Astrocyte of the spinal cord (primary cell): ENCODE measurements at regions not wholly inside any gene's neighbourhood (a gene's known extent, or its start where the extent isn't known, plus 50 kb on each side); places are given as distances from the start of the nearest gene placed in this dataset.
A peak's percentile ranks its signal among the peaks of the same experiment; 100 is the strongest.

Experiments used
- DNase-seq: peaks from one replicate; pipeline ENCODE4 v3.0.0; 2011; ENCODE audit warnings: low read depth, low spot score
- H3K4me3 ChIP-seq: 2 replicates; pipeline ENCODE4 v1.5.1; 2011; ENCODE audit warnings: low read depth, mild to moderate bottlenecking, low read length, moderate library complexity
- CTCF ChIP-seq: IDR thresholded peaks from 2 replicates; pipeline ENCODE4 v1.5.1; 2012; ENCODE audit warnings: low read depth, mild to moderate bottlenecking, low read length, inconsistent platforms
- in situ Hi-C: cut with HindIII; loops from 2 replicates; pipeline ENCODE4 v1.10.0; 2017; ENCODE audit warnings: low sequenced_read_pairs

GRCh38 chr7:149568218-149568617 lies 70.6 kb upstream of the ZNF746 start:
- in situ Hi-C loops: no loop called here
- TF ChIP-seq CTCF: no peak
- DNase-seq: no peak
- no peak overlapping the region for H3K4me3 ChIP-seq

GRCh38 chr7:149566103-149566502 lies 68.5 kb upstream of the ZNF746 start:
- no peak for TF ChIP-seq CTCF
- no peak for DNase-seq
- in situ Hi-C loops: no loop called here
- H3K4me3 ChIP-seq: no peak overlapping the region

GRCh38 chr7:149565096-149565382 lies 67.4 kb upstream of the ZNF746 start:
- TF ChIP-seq CTCF: no peak
- H3K4me3 ChIP-seq: no peak overlapping the region
- DNase-seq: no peak
- in situ Hi-C loops: no loop called here

- in situ Hi-C loops: no loop called here
Observed at GRCh38 chr7:149564340-149565095, 66.9 kb upstream of the ZNF746 start.

GRCh38 chr7:149562602-149563001 lies 65.0 kb upstream of the ZNF746 start:
- in situ Hi-C loops: no loop called here
- no peak for TF ChIP-seq CTCF
- H3K4me3 ChIP-seq: no peak overlapping the region
- DNase-seq: peak; percentile 36

More at GRCh38 chr7:149564340-149565095, 66.9 kb upstream of the ZNF746 start:
- DNase-seq: no peak
- TF ChIP-seq CTCF: no peak
- H3K4me3 ChIP-seq: no peak overlapping the region

- no peak for TF ChIP-seq CTCF
- no peak for DNase-seq
- in situ Hi-C loops: no loop called here
- H3K4me3 ChIP-seq: no peak overlapping the region
Observed at GRCh38 chr7:149561072-149561471, 63.5 kb upstream of the ZNF746 start.
